GM10248 (cell line): ENCODE measurements at regions not wholly inside any gene's neighbourhood (a gene's known extent, or its start where the extent isn't known, plus 50 kb on each side); places are given as distances from the start of the nearest gene placed in this dataset.

Source experiments
- CTCF ChIA-PET: fragments of 300-600 bp; sonication (Branson Sonifier 250); formaldehyde crosslinking; extraction: SDS; loops from one replicate; lab custom pipeline; 2021; ENCODE audit warnings: antibody characterized with exemption; lab: Yijun Ruan, JAX
- POLR2A ChIA-PET: fragments of 350-650 bp; sonication (Branson Sonifier 250); formaldehyde crosslinking; extraction: SDS; loops from one replicate; lab custom pipeline; 2020; ENCODE audit warnings: antibody characterized with exemption; lab: Yijun Ruan, JAX
- DNase-seq: peaks from one replicate; pipeline ENCODE4 v3.0.0; 2012; ENCODE audit errors: extremely low spot score
- TF ChIP-seq, protein P1 (sequence below): IDR thresholded peaks from 2 replicates; pipeline ENCODE4 v1.5.1; 2012; ENCODE audit warnings: mild to moderate bottlenecking, low read depth; ENCODE audit errors: extremely low read depth, missing control alignments, control extremely low read depth

DNA sequence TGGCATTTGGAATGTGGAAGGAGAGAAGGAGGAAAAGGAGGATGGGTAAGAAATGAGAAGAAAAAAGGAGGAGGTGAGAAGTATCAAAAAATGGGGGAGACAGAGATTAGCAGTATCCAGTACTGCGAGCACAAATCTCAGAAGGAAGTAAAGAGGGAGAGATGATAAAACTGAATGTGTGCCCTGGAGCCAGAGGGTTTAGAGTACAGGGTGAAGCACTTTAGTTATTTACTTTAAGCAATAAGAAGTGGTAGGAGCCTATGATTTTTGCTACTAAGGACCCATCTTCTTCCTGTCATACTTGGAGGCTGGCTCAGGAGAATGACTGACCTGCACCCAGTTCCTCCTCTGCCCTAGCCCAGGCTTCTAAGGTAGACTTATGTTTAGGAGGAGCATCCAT is 94.9 kb downstream of the ADRB2 start:
- TF ChIP-seq, protein P1, sequence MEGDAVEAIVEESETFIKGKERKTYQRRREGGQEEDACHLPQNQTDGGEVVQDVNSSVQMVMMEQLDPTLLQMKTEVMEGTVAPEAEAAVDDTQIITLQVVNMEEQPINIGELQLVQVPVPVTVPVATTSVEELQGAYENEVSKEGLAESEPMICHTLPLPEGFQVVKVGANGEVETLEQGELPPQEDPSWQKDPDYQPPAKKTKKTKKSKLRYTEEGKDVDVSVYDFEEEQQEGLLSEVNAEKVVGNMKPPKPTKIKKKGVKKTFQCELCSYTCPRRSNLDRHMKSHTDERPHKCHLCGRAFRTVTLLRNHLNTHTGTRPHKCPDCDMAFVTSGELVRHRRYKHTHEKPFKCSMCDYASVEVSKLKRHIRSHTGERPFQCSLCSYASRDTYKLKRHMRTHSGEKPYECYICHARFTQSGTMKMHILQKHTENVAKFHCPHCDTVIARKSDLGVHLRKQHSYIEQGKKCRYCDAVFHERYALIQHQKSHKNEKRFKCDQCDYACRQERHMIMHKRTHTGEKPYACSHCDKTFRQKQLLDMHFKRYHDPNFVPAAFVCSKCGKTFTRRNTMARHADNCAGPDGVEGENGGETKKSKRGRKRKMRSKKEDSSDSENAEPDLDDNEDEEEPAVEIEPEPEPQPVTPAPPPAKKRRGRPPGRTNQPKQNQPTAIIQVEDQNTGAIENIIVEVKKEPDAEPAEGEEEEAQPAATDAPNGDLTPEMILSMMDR: no peak
- CTCF ChIA-PET: no interaction called here
- DNase-seq: no peak
- POLR2A ChIA-PET: no interaction called here

- DNase-seq: no peak
- TF ChIP-seq, protein P1: no peak
- CTCF ChIA-PET: interaction anchor here (1.3 kb wide), 1 partner anchor 35 kb away, joined by 4 read pairs; no protein-coding TSS in a partner anchor
- POLR2A ChIA-PET: no interaction called here
Measured at GRCh38 chr5:148922606-148923005, 96.2 kb downstream of the ADRB2 start.

DNA sequence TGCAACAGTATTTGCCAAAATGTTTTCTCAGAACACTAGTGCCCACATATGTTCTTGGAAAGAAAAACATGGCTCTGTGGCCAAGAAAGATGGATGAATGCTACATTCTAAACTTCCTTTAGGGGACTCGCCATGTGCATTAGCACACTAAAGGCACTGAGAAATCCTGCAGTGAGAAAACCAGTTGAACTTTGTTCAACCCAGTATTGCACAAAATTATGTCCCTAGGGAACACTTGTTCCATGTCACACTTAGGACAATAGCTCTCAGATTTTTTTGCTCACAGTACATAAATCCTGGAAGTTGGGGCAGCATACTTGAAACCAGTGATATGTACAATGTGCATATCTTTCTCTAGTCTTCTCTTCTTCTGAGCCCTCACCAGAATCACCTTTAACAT is 96.6 kb downstream of the ADRB2 start:
- no peak for DNase-seq
- POLR2A ChIA-PET: no interaction called here
- CTCF ChIA-PET: interaction anchor here (1.3 kb wide), 1 partner anchor 35 kb away, joined by 4 read pairs; no protein-coding TSS in a partner anchor
- TF ChIP-seq, protein P1: no peak

DNA sequence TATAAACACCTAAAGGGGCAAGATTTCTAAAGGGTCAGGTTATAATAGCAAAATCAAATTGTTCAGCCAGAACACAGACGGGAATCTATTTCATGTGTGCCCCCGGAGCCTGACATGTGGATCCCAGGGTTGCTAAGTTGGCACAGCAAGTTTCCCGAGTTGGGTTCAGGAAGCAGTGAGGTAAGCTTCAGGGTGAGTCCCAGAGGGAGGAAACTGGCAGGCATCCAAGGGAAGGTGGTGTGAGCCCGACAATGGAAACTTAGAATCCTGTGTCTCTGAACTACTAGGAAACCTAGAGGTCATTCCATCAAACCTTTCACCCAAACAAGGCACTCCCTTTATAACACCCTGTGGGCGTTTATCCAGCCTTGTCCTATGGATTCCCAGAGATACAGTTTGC is 98.4 kb downstream of the ADRB2 start:
- no peak for DNase-seq
- ChIA-PET CTCF (interaction anchor here (1.1 kb wide), 2 partner anchors 9 to 33 kb away, joined by 3 to 4 read pairs; no protein-coding TSS in a partner anchor), POLR2A (no interaction called here)
- TF ChIP-seq, protein P1: no peak

DNA sequence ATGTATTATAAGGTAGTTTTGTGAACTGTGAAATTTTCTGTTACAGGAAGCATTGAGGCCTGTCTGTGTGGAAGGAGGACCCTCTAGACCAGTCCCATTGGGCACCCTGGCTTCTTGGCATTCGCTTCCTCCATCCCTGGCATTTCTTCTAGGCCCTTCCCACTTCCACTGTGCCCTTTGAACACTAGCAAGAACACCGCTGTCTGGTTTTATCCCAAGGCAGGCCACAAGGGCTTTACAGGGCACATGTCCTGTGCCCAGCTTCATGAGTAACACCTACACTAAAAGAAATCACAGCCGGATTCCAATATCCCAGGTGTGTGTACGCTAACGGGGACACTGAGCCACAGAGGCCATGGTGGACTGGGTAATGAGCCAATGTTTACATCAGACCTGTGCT is 99.8 kb downstream of the ADRB2 start:
- ChIA-PET POLR2A (no interaction called here), CTCF (interaction anchor here (1.4 kb wide), 1 partner anchor 195 kb away, joined by 4 read pairs; no protein-coding TSS in a partner anchor)
- no peak for DNase-seq
- TF ChIP-seq, protein P1: no peak

- DNase-seq: no peak
- ChIA-PET POLR2A (no interaction called here), CTCF (interaction anchor here (1.1 to 2.0 kb wide), 3 partner anchors 10 to 197 kb away, joined by 4 to 7 read pairs (median 5); no protein-coding TSS in a partner anchor)
- TF ChIP-seq, protein P1: no peak
Measured at GRCh38 chr5:148927307-148927946, 101.0 kb downstream of the ADRB2 start.
